B cell (primary cell): ENCODE measurements at regions not wholly inside any gene's neighbourhood (a gene's known extent, or its start where the extent isn't known, plus 50 kb on each side); places are given as distances from the start of the nearest gene placed in this dataset.

ENCODE experiments used
- ATAC-seq: fragments of 200-7000 bp; cut with Tn5 transposase; one replicate; pipeline ENCODE4 v1.10.0; 2021; ENCODE audit warnings: low read depth, mild to moderate bottlenecking, moderate number of reproducible peaks, moderate library complexity
- CTCF ChIA-PET: fragments of 350-600 bp; sonication (Branson Sonifier 250); formaldehyde crosslinking; loops from one replicate; lab custom pipeline; 2021; ENCODE audit warnings: antibody characterized with exemption, inconsistent platforms; lab: Charles Lee
- POLR2A ChIA-PET: fragments of 350-600 bp; sonication (Branson Sonifier 250); formaldehyde crosslinking; loops from one replicate; lab custom pipeline; 2021; ENCODE audit warnings: antibody characterized with exemption; lab: Charles Lee
- DNase-seq: peaks from one replicate; pipeline ENCODE4 v3.0.0; 2013
- H2AFZ ChIP-seq: 2 replicates; pipeline ENCODE4 v1.6.1; 2012; ENCODE audit warnings: mild to moderate bottlenecking, low read depth, low read length; ENCODE audit not compliant: insufficient read depth, poor library complexity, severe bottlenecking
- H3K27ac ChIP-seq, 2 donors: 1 replicate in 1 of 2; 2 replicates in 1 of 2; pipeline ENCODE4 v1.5.1; 2012 to 2013; ENCODE audit warnings: low read length in 2 of 2, mild to moderate bottlenecking in 2 of 2, moderate library complexity in 1 of 2
- H3K27me3 ChIP-seq, 4 experiments: fragments of 200-600 bp in 1 of 4; sonication (generic) in 1 of 4; replicated peaks in 1 of 4; 1 replicate in 2 of 4; 2 replicates in 2 of 4; pipeline versions ENCODE4 v1.6.1 to v1.7.0; 2013 to 2016; ENCODE audit warnings: low read length in 3 of 4, mild to moderate bottlenecking in 2 of 4, mixed read lengths in 1 of 4, moderate library complexity in 1 of 4; ENCODE audit not compliant: insufficient read depth in 4 of 4, control insufficient read depth in 3 of 4; ENCODE audit errors: control extremely low read depth in 1 of 4
- H3K36me3 ChIP-seq, 2 experiments: replicated peaks in 1 of 2; 1 replicate in 1 of 2; 2 replicates in 1 of 2; pipeline versions ENCODE4 v1.6.1 to v1.7.1; 2013; ENCODE audit warnings: low read length in 1 of 2; ENCODE audit not compliant: insufficient read depth in 2 of 2, control insufficient read depth in 1 of 2; ENCODE audit errors: control extremely low read depth in 1 of 2, extremely low read depth in 1 of 2
- H3K4me1 ChIP-seq, 2 donors: fragments of 200-600 bp in 1 of 2; sonication (generic) in 1 of 2; 1 replicate in 1 of 2; 2 replicates in 1 of 2; pipeline versions ENCODE4 v1.5.1 to v1.6.1; 2013 to 2017; ENCODE audit warnings: low read length in 2 of 2; ENCODE audit not compliant: control insufficient read depth in 2 of 2, insufficient read depth in 2 of 2
- H3K4me2 ChIP-seq: replicated peaks from 2 replicates; pipeline ENCODE3; 2012; ENCODE audit warnings: mild to moderate bottlenecking, low read depth, low read length; ENCODE audit not compliant: poor library complexity, severe bottlenecking
- H3K4me3 ChIP-seq, 5 experiments: fragments of 200-600 bp in 1 of 5; sonication (generic) in 1 of 5; 1 replicate in 3 of 5; 2 replicates in 2 of 5; pipeline versions ENCODE4 v1.5.1 to v1.7.0; 2011 to 2016; ENCODE audit warnings: low read length in 4 of 5, mild to moderate bottlenecking in 4 of 5, low read depth in 2 of 5, control low read depth in 1 of 5, moderate library complexity in 1 of 5; ENCODE audit not compliant: insufficient read depth in 1 of 5; ENCODE audit errors: control extremely low read depth in 1 of 5, extremely low read depth in 1 of 5
- H3K79me2 ChIP-seq: fragments of 200-600 bp; sonication (generic); one replicate; pipeline ENCODE4 v1.6.0; 2016; ENCODE audit warnings: low read length; ENCODE audit not compliant: control insufficient read depth, insufficient read depth
- H3K9ac ChIP-seq: fragments of 200-600 bp; sonication (generic); 2 replicates; pipeline ENCODE4 v1.6.1; 2017; ENCODE audit warnings: mild to moderate bottlenecking, low read length, moderate library complexity
- H3K9me3 ChIP-seq, 3 donors: one replicate each; pipeline versions ENCODE4 v1.6.1 to v1.7.1; 2013; ENCODE audit warnings: low read length in 2 of 3; ENCODE audit not compliant: control insufficient read depth in 2 of 3, insufficient read depth in 1 of 3; ENCODE audit errors: control extremely low read depth in 1 of 3
- H4K20me1 ChIP-seq: 2 replicates; pipeline ENCODE4 v1.6.0; 2012; ENCODE audit warnings: mild to moderate bottlenecking, low read length; ENCODE audit not compliant: insufficient read depth, control insufficient read depth, poor library complexity, severe bottlenecking
- H3K27ac Mint-ChIP-seq: one replicate; pipeline ENCODE4 v1.8.0; 2021; ENCODE audit warnings: mixed read lengths
- H3K27me3 Mint-ChIP-seq: one replicate; pipeline ENCODE4 v1.8.0; 2021; ENCODE audit warnings: mixed read lengths
- H3K4me1 Mint-ChIP-seq: one replicate; pipeline ENCODE4 v1.8.0; 2021; ENCODE audit warnings: mixed read lengths
- H3K4me3 Mint-ChIP-seq: one replicate; pipeline ENCODE4 v1.8.0; 2021; ENCODE audit warnings: mixed read lengths
- H3K9me3 Mint-ChIP-seq: one replicate; pipeline ENCODE4 v1.8.0; 2022; ENCODE audit warnings: mixed read lengths; ENCODE audit not compliant: insufficient read depth
- CTCF ChIP-seq: fragments of 200-600 bp; IDR thresholded peaks from one replicate; pipeline ENCODE4 v1.8.0; 2022; ENCODE audit warnings: antibody characterized with exemption, mild to moderate bottlenecking
- EZH2 ChIP-seq: IDR thresholded peaks from 2 replicates; pipeline ENCODE4 v1.6.1; 2012; ENCODE audit warnings: borderline replicate concordance, low read depth, mild to moderate bottlenecking, moderate library complexity, low read length; ENCODE audit not compliant: insufficient read depth, poor library complexity, severe bottlenecking
- WGBS: methylation state at CpG from one replicate; pipeline ENCODE4 v1.1.5; 2013; ENCODE audit warnings: missing lambda C conversion rate; ENCODE audit not compliant: insufficient coverage; 5-methylcytosine and 5-hydroxymethylcytosine counted together
- intact Hi-C: fragments of 100-400 bp; cut with micrococcal nuclease; formaldehyde crosslinking; loops from one replicate; pipeline ENCODE4 v1.10.0; 2022

GRCh38 chr7:392822-393221 is 102.9 kb downstream of the FOXL3 start:
- intact Hi-C loops = no loop called here
- ChIA-PET CTCF (no interaction called here), POLR2A (no interaction called here)
- Mint-ChIP-seq H3K27me3 (no peaks in the 10 kb centered on the region), H3K4me3 (no peak overlapping the region), H3K4me1 (no peaks in the 10 kb centered on the region), H3K9me3 (peaks cover 8% of the 10 kb centered on the region), H3K27ac (no peak overlapping the region)
- no peak overlapping the region for H3K4me2 ChIP-seq
- H2AFZ ChIP-seq = no peak overlapping the region
- no peak overlapping the region for H3K4me3 ChIP-seq
- DNase-seq = no peak
- H3K4me1 ChIP-seq = no peaks in the 10 kb centered on the region
- no peaks in the 10 kb centered on the region for H3K79me2 ChIP-seq
- no peak for TF ChIP-seq EZH2
- no peak for TF ChIP-seq CTCF
- no CpG with 5 or more reads among the region's 3 CpGs for WGBS
- peaks cover 1 to 47% (median 16%) of the 10 kb centered on the region in 3 donors for H3K9me3 ChIP-seq
- H3K36me3 ChIP-seq = no peaks in the 10 kb centered on the region
- ATAC-seq = no peak
- H3K9ac ChIP-seq = no peak overlapping the region
- H3K27me3 ChIP-seq = no peaks in the 10 kb centered on the region
- H3K27ac ChIP-seq = no peak overlapping the region
- H4K20me1 ChIP-seq = no peaks in the 10 kb centered on the region

- H3K9ac ChIP-seq = no peak overlapping the region
- intact Hi-C loops = no loop called here
- Mint-ChIP-seq H3K27me3 (peaks cover 16% of the 10 kb centered on the region), H3K9me3 (peaks cover 16% of the 10 kb centered on the region), H3K4me1 (no peaks in the 10 kb centered on the region), H3K27ac (no peak overlapping the region), H3K4me3 (no peak overlapping the region)
- H3K4me1 ChIP-seq = no peaks in the 10 kb centered on the region
- no peaks in the 10 kb centered on the region for H4K20me1 ChIP-seq
- ATAC-seq (no peak), DNase-seq (no peak)
- H3K27me3 ChIP-seq = no peaks in the 10 kb centered on the region
- H3K36me3 ChIP-seq = no peaks in the 10 kb centered on the region
- H3K79me2 ChIP-seq = no peaks in the 10 kb centered on the region
- peaks cover 2 to 45% (median 26%) of the 10 kb centered on the region in 3 donors for H3K9me3 ChIP-seq
- no peak for TF ChIP-seq EZH2
- no peak for TF ChIP-seq CTCF
- POLR2A ChIA-PET = no interaction called here
- no peak overlapping the region for H3K27ac ChIP-seq
- H2AFZ ChIP-seq = no peak overlapping the region
- no peak overlapping the region for H3K4me2 ChIP-seq
- CTCF ChIA-PET = no interaction called here
- H3K4me3 ChIP-seq = no peak overlapping the region
Measured at GRCh38 chr7:395643-396042, 105.7 kb downstream of the FOXL3 start.
